Peyer's patch (tissue), 4 donors: ENCODE measurements at regions not wholly inside any gene's neighbourhood (a gene's known extent, or its start where the extent isn't known, plus 50 kb on each side); places are given as distances from the start of the nearest gene placed in this dataset.

ENCODE experiments used
- POLR2A ChIP-seq, 2 donors: fragments of 450-650 bp; IDR thresholded peaks; one replicate each; pipeline ENCODE4 v1.5.1; 2017; ENCODE audit warnings: antibody characterized with exemption in 2 of 2, mild to moderate bottlenecking in 2 of 2, moderate library complexity in 2 of 2
- TF ChIP-seq, protein P1 (sequence below), 6 experiments: fragments of 450-650 bp in 4 of 6; fragments of 200-600 bp in 2 of 6; sonication (generic) in 1 of 6; IDR thresholded peaks; one replicate each; pipeline ENCODE4 v1.5.1; 2017 to 2019; ENCODE audit warnings: antibody characterized with exemption in 6 of 6, mild to moderate bottlenecking in 3 of 6, moderate library complexity in 1 of 6

GRCh38 chr17:13346996-13347762 is 254.6 kb downstream of the HS3ST3A1 start:
- TF ChIP-seq, protein P1, sequence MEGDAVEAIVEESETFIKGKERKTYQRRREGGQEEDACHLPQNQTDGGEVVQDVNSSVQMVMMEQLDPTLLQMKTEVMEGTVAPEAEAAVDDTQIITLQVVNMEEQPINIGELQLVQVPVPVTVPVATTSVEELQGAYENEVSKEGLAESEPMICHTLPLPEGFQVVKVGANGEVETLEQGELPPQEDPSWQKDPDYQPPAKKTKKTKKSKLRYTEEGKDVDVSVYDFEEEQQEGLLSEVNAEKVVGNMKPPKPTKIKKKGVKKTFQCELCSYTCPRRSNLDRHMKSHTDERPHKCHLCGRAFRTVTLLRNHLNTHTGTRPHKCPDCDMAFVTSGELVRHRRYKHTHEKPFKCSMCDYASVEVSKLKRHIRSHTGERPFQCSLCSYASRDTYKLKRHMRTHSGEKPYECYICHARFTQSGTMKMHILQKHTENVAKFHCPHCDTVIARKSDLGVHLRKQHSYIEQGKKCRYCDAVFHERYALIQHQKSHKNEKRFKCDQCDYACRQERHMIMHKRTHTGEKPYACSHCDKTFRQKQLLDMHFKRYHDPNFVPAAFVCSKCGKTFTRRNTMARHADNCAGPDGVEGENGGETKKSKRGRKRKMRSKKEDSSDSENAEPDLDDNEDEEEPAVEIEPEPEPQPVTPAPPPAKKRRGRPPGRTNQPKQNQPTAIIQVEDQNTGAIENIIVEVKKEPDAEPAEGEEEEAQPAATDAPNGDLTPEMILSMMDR (IDR thresholded peaks at IDR 0.05) = no peak
- no peak for TF ChIP-seq POLR2A (IDR thresholded peaks at IDR 0.05)
